LHCN-M2 (cell line): ENCODE measurements at regions not wholly inside any gene's neighbourhood (a gene's known extent, or its start where the extent isn't known, plus 50 kb on each side); places are given as distances from the start of the nearest gene placed in this dataset.
"Not testable (repeated sequence)": the region's sequence is repeated elsewhere in the genome, so short reads cannot be mapped to it uniquely, and the experiment has no call there.

Source experiments
- DNase-seq: peaks from one replicate; pipeline ENCODE4 v3.0.0-alpha.2; 2012; ENCODE audit warnings: low read depth

DNA sequence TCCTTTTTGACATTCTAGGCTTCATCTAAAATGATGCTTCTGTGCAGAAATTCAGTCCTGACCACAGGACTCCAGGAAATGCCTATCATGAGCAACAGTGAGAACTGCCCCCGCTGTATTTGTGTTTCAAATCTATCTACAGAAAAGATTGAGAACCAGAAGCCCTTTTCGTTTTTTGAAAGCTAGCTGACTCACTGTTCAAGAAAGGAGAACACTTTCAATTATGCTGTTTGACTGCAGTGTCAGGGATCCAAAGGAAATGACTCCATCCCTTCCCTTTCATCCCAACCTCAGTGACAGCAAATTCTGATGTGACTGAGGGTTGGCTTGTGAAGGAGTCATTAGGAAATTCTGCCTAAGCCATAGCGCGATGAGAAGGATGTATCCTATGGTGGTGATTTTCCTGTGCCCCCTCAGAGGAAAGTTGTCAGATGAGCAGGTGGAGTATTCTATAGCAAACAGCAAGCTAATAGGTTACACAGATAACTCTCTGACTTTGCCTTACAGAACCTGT, 622.3 kb downstream of the TMEM114 start:
- no peak for DNase-seq

DNA sequence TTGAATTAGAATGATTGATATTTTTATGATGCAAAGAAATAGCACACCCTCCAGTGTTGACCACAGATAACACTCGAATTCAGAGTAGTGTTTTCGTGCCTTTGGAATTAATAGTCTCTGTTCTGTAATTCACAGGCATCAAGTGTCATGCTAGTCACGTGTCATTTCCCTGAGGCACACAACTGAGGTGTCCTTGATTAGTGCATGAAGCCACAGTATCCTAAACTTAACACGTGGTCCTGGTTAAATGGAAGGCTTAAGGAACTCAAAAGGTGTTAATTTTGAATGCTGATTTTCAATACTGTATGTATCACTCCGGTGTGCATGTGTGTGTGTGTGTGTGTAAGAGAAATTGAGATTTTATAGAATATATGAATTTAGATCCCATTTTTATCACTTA, 625.6 kb downstream of the TMEM114 start:
- no peak for DNase-seq

GRCh38 chr16:7964167-7964566, 626.1 kb downstream of the TMEM114 start:
- no peak for DNase-seq

- DNase-seq, result no peak
These were observed 628.0 kb downstream of the TMEM114 start for GRCh38 chr16:7962091-7962879.

DNA sequence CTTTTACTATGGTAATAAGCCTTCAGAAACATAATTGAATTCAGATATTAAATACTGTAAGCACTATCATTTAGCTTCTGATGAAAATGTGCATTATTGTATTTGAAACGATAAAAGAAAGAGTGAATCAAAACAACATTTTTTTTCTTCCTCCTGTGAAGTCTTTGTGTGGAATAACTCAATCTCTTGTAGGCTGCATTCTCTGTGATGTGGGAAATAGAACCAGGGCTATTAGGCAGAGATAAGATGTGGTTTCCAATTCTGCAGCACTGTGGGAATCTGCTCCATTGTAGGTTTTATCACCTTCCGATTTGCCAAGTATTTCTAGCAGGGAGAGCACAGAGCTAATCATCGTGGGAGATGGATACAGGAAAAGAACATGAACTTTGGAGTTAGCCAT, 624.5 kb downstream of the RBFOX1 start:
- no peak for DNase-seq

DNA sequence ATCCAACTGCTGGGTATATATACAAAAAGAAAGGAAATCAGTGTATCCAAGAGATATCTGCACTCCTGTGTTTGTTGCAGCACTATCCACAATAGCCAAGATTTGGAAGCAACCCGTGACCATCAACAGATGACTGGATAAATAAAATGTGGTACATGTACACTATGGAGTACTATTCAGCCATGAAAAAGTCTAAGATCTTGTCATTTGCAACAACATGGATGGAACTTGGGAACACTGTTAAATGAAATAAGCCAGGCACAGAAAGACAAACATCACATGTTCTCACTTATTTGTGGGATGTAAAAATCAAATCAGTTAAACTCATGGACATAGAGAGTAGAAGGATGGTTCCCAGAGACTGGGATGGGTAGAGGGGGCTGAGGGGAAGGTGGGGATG, 620.7 kb downstream of the RBFOX1 start:
- no peak for DNase-seq

DNA sequence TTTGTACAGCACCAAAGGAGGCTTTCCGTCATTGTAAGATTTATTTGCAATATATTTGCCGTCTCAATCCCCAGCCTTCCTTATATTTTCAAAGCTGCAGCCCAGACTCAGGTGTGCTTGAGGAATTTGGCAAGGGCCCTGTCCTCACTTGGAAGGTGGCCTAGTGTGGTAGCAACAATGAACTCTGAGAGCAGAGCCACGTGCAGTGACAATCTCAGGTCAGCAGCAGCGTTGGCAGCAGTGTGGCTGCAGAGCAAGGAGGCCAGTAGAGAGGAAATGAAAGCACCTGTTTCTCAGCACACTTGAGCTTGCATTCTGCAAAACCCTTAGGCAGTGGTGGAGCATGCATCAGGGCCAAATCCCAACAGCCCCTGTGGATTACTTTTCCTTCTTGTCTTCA, 613.5 kb downstream of the RBFOX1 start:
- DNase-seq, result no peak

DNA sequence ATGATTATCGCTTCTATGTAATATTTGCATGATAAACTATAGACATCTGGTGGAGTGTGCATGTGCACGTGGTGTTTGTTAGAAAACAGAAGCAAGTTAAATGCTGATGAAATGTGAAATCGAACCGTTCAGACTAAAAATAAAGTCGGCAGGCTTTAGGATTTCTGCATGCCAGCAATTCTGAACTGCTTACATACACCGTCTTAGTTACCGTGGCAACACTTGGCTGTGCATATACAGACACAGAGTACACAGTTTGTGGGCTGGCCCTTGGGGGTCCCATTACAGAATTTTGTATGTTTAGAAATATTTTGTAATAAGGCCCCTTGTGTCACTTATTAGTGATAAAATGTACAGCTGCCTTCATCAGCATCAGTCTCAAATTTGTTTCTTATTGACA, 605.5 kb downstream of the RBFOX1 start:
- no peak for DNase-seq

DNA sequence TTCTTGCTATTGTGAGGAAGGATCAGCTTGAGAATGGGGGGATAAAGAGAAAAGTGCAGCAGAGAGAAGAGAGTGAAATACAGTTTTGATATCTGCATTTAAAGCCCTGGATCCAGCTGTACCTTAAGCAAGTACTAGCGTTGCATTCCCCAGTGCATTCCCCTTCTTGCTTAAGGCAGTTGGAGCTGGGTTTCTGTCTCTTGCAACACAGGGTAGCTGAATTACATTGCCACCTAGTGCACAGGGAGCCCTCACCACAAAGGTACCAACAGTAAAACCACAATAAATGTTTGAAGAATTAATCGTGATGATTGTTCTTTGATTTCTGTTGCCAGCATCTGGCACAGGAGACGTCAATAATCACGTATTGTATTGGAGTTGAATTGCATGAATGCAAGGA, 588.7 kb downstream of the RBFOX1 start:
- DNase-seq, result no peak

GRCh38 chr16:7919782-7920181, 587.1 kb downstream of the RBFOX1 start:
- DNase-seq, result no peak

DNA sequence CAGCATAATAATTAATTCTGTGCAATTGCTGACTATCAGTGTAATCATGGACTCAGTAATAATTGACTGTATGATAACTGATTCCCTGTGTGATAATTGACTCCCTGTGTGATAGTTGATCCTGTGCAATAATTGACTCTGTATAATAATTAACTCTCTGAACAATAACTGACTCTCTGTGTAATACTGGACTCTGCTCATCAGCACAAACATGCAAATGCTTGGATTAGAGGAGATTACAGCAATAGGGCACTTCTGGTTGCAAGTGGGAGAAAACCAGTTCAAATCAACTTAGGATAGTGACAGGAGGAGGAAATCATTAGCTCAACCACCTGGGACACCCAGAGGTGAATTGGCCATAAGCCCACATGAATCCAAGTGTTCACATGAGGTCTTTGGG, 582.1 kb downstream of the RBFOX1 start:
- DNase-seq, result no peak

DNA sequence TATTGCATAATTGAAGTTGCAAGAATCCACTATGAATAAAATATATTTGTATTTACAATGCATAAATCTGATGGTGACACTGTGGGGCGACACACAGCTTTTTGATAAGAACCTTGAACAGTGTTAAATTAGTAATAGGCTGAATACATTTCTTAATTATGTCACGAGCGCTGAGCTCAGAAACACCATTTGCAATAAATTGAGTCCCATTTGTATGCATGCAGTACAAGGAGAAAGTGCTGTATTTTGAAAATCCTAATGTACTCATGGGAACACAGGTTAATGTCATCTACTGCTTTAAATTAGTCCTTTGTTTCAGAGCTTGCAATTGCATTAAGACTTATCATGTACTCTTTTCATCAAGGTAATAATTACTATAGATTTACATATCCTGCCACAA, 579.5 kb downstream of the RBFOX1 start:
- DNase-seq, result no peak

GRCh38 chr16:7910116-7910515, 577.5 kb downstream of the RBFOX1 start:
- DNase-seq, result no peak

GRCh38 chr16:7888411-7888810, 555.8 kb downstream of the RBFOX1 start:
- DNase-seq, result no peak

DNA sequence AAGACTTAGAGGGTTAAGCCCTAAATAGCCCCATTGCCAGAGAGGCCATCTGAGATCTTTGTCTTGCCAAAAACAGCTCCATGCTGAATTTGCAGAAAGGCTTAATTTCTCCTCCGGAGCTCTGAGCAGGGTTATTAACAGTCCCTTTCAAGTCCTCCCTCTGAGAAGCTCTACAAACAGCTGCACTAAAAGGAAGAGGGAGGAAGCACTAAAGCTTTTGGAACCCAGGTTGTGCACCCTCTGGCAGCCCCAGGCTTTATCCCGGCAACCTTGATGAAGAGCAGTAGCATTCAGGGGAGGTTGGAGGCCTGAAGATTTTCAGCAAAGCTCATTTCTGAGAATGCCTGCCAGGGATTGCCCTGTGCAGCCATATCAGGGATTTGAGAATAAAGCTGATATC, 554.7 kb downstream of the RBFOX1 start:
- no peak for DNase-seq

DNA sequence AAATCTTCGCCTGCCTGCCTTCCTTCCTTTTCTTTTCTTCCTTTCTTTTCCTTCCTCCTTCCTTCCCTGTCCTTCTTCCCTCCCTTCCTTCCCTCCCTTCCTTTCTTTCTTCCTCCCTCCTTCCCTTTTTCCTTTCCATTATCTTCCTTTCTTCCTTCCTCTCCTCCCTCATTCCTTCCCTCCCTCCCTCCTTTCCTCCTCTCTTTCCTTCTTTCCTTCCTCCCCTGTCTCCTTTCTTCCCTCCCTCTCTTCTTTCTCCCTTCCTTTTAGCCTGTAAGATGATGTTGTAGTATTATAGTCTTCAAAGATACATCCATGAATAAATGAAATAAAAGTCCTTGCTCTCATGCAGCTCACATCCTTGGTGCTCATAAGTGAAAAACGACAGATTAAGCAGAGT, 539.3 kb downstream of the RBFOX1 start:
- no peak for DNase-seq

- DNase-seq, result no peak
These were observed 538.7 kb downstream of the RBFOX1 start for GRCh38 chr16:7871371-7871770.

GRCh38 chr16:7867831-7868230, 535.2 kb downstream of the RBFOX1 start:
- DNase-seq, result no peak

GRCh38 chr16:7866144-7866543, 533.5 kb downstream of the RBFOX1 start:
- no peak for DNase-seq

GRCh38 chr16:7865393-7865792, 532.7 kb downstream of the RBFOX1 start:
- not testable (repeated sequence) for DNase-seq

- no peak for DNase-seq
These were observed 529.4 kb downstream of the RBFOX1 start for GRCh38 chr16:7861891-7862582.

DNA sequence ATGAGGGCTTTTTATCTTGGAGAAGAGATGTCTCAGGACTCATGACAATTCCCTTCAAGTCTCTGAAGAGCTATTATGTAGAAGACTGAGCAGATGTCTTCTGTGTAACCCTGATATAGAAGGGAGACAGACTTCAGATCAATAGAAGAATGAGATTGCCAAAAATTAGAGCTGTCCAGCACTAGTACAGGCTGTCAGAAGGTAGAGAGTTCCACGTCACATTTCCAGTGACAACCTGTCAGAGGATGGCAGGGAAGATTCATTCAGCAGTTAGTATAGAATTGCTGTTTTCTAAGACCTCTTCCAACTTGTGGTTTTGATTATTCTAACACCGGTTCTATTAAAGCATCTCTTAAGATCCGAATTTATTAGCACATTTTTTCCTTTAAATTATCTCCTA, 520.6 kb downstream of the RBFOX1 start:
- DNase-seq, result no peak

- no peak for DNase-seq
These were observed 517.2 kb downstream of the RBFOX1 start for GRCh38 chr16:7849841-7850240.
